H1 (cell line): ENCODE measurements at regions not wholly inside any gene's neighbourhood (a gene's known extent, or its start where the extent isn't known, plus 50 kb on each side); places are given as distances from the start of the nearest gene placed in this dataset.

Experiments
- CBX5 ChIP-seq: fragments of 300-800, 300-1000 bp; sonication (generic); IDR thresholded peaks from 2 replicates; pipeline ENCODE4 v1.7.1; 2016; ENCODE audit warnings: antibody characterized with exemption, low read length, low read depth
- KDM1A ChIP-seq: fragments of 200-600, 300-600 bp; sonication (generic); IDR thresholded peaks from 2 replicates; pipeline ENCODE4 v1.7.1; 2016; ENCODE audit warnings: mild to moderate bottlenecking, low read length, borderline replicate concordance
- KDM5A ChIP-seq: fragments of 200-600 bp; IDR thresholded peaks from 2 replicates; pipeline ENCODE4 v1.7.1; 2012; ENCODE audit warnings: mild to moderate bottlenecking, low read length, inconsistent platforms, mixed read lengths
- RAD21 ChIP-seq, 2 experiments: IDR thresholded peaks in 1 of 2; conservative IDR thresholded peaks in 1 of 2; 2 replicates each; pipeline ENCODE4 v1.6.1; 2011; ENCODE audit warnings: low read depth in 2 of 2, low read length in 2 of 2, improper control_type of control experiment in 1 of 2, inconsistent platforms in 1 of 2, mild to moderate bottlenecking in 1 of 2, moderate library complexity in 1 of 2
- SIN3A ChIP-seq, 2 experiments: IDR thresholded peaks in 1 of 2; conservative IDR thresholded peaks in 1 of 2; 2 replicates each; pipeline ENCODE4 v1.6.1; 2011 to 2012; ENCODE audit warnings: low read length in 2 of 2, improper control_type of control experiment in 1 of 2, low read depth in 1 of 2, mild to moderate bottlenecking in 1 of 2
- SP1 ChIP-seq: IDR thresholded peaks from 2 replicates; pipeline ENCODE4 v1.6.1; 2011; ENCODE audit warnings: low read depth, low read length
- YY1 ChIP-seq: IDR thresholded peaks from 2 replicates; pipeline ENCODE4 v1.6.1; 2011; ENCODE audit warnings: low read depth, mild to moderate bottlenecking, low read length

- TF ChIP-seq SP1: no peak
- TF ChIP-seq RAD21 (IDR thresholded peaks at IDR 0.05 in 1 of 2, conservative IDR thresholded peaks at IDR 0.05 in 1 of 2; ENCODE audit: low read depth in 2 of 2, low read length in 2 of 2): no peak
- no peak for TF ChIP-seq KDM5A
- TF ChIP-seq CBX5: no peak
- no peak for TF ChIP-seq YY1
- TF ChIP-seq SIN3A (conservative IDR thresholded peaks at IDR 0.05 in 1 of 2, IDR thresholded peaks at IDR 0.05 in 1 of 2; ENCODE audit: low read depth in 1 of 2, low read length in 2 of 2): no peak
- TF ChIP-seq KDM1A: no peak
Measured at GRCh38 chr2:144326825-144327224, 193.1 kb downstream of the ZEB2 start (continued).
